Fibroblast of lung (primary cell): ENCODE measurements at regions not wholly inside any gene's neighbourhood (a gene's known extent, or its start where the extent isn't known, plus 50 kb on each side); places are given as distances from the start of the nearest gene placed in this dataset.
"Not testable (repeated sequence)": the region's sequence is repeated elsewhere in the genome, so short reads cannot be mapped to it uniquely, and the experiment has no call there.

Experiments used
- DNase-seq, 2 donors: peaks; one replicate each; pipeline versions ENCODE4 v3.0.0 to v3.0.0-alpha.2; 2010; ENCODE audit warnings: low read depth in 2 of 2
- H2AFZ ChIP-seq: 2 replicates; pipeline ENCODE4 v1.5.1; 2012; ENCODE audit warnings: low read length, control low read depth, inconsistent platforms
- H3K27ac ChIP-seq: 2 replicates; pipeline ENCODE4 v1.5.1; 2011; ENCODE audit warnings: low read length, control low read depth; ENCODE audit not compliant: insufficient read depth
- H3K27me3 ChIP-seq: 2 replicates; pipeline ENCODE4 v1.5.1; 2011; ENCODE audit warnings: mild to moderate bottlenecking, low read length; ENCODE audit not compliant: control insufficient read depth, insufficient read depth
- H3K36me3 ChIP-seq: 2 replicates; pipeline ENCODE4 v1.5.1; 2011; ENCODE audit warnings: low read length; ENCODE audit not compliant: control insufficient read depth, insufficient read depth
- H3K4me1 ChIP-seq: 2 replicates; pipeline ENCODE4 v1.5.1; 2011; ENCODE audit warnings: low read length; ENCODE audit not compliant: control insufficient read depth, insufficient read depth; ENCODE audit errors: extremely low read depth
- H3K4me2 ChIP-seq: 2 replicates; pipeline ENCODE4 v1.5.1; 2011; ENCODE audit warnings: low read length, control low read depth; ENCODE audit not compliant: insufficient read depth; ENCODE audit errors: extremely low read depth
- H3K4me3 ChIP-seq, 4 experiments: fragments of 200-600 bp in 1 of 4; sonication (generic) in 1 of 4; replicated peaks in 1 of 4; 2 replicates each; pipeline ENCODE4 v1.5.1; 2011 to 2016; ENCODE audit warnings: low read length in 4 of 4, low read depth in 3 of 4, mild to moderate bottlenecking in 3 of 4, control low read depth in 2 of 4, inconsistent platforms in 1 of 4, mixed read lengths in 1 of 4; ENCODE audit not compliant: insufficient read depth in 1 of 4; ENCODE audit errors: control extremely low read depth in 1 of 4
- H3K79me2 ChIP-seq: 2 replicates; pipeline ENCODE4 v1.5.1; 2012; ENCODE audit warnings: mild to moderate bottlenecking, low read length, inconsistent platforms; ENCODE audit not compliant: control insufficient read depth, insufficient read depth
- H3K9ac ChIP-seq: 2 replicates; pipeline ENCODE4 v1.5.1; 2011; ENCODE audit warnings: mild to moderate bottlenecking, low read length, control low read depth; ENCODE audit not compliant: insufficient read depth
- H3K9me3 ChIP-seq: 2 replicates; pipeline ENCODE4 v1.5.1; 2012; ENCODE audit warnings: low read depth, low read length; ENCODE audit not compliant: control insufficient read depth, insufficient read depth
- H4K20me1 ChIP-seq: 2 replicates; pipeline ENCODE4 v1.5.1; 2011; ENCODE audit warnings: low read length; ENCODE audit not compliant: control insufficient read depth, insufficient read depth; ENCODE audit errors: extremely low read depth
- EZH2 ChIP-seq: IDR thresholded peaks from 2 replicates; pipeline ENCODE4 v1.5.1; 2012; ENCODE audit warnings: low read length, control low read depth, mild to moderate bottlenecking; ENCODE audit errors: missing control alignments
- TF ChIP-seq, protein P1 (sequence below), 2 donors: IDR thresholded peaks in 1 of 2; conservative IDR thresholded peaks in 1 of 2; 1 replicate in 1 of 2; 2 replicates in 1 of 2; pipeline ENCODE4 v1.5.1; 2011 to 2012; ENCODE audit warnings: low read length in 2 of 2, control low read depth in 1 of 2, inconsistent platforms in 1 of 2, low read depth in 1 of 2, mild to moderate bottlenecking in 1 of 2

DNA sequence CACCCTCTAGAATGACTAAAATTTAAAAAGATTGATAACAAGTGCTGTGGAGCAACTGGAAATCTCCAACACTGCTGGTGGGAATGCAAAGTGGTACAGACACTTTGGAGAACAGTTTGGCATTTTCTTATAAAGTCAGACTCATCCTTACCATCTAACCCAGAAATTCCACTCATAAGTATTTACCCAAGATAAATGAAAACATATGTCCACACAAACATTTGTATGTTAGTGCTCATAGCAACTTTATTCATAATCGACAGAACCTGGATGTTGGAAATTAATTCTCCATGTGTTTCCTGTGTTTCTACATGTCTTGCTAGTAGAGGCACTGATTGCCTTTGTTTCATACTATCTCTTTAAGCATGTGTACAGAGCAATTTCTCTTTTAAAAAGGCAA is 282.4 kb downstream of the AHR start:
- H3K4me3 ChIP-seq: no peak overlapping the region
- no peaks in the 10 kb centered on the region for H3K4me1 ChIP-seq
- H2AFZ ChIP-seq: no peak overlapping the region
- H3K36me3 ChIP-seq: no peaks in the 10 kb centered on the region
- no peak overlapping the region for H3K4me2 ChIP-seq
- H3K27me3 ChIP-seq: no peaks in the 10 kb centered on the region
- H3K9me3 ChIP-seq: no peaks in the 10 kb centered on the region
- H3K27ac ChIP-seq: no peak overlapping the region
- no peak for DNase-seq
- TF ChIP-seq, protein P1, sequence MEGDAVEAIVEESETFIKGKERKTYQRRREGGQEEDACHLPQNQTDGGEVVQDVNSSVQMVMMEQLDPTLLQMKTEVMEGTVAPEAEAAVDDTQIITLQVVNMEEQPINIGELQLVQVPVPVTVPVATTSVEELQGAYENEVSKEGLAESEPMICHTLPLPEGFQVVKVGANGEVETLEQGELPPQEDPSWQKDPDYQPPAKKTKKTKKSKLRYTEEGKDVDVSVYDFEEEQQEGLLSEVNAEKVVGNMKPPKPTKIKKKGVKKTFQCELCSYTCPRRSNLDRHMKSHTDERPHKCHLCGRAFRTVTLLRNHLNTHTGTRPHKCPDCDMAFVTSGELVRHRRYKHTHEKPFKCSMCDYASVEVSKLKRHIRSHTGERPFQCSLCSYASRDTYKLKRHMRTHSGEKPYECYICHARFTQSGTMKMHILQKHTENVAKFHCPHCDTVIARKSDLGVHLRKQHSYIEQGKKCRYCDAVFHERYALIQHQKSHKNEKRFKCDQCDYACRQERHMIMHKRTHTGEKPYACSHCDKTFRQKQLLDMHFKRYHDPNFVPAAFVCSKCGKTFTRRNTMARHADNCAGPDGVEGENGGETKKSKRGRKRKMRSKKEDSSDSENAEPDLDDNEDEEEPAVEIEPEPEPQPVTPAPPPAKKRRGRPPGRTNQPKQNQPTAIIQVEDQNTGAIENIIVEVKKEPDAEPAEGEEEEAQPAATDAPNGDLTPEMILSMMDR (conservative IDR thresholded peaks at IDR 0.05 in 1 of 2, IDR thresholded peaks at IDR 0.05 in 1 of 2; ENCODE audit: low read depth in 1 of 2, low read length in 2 of 2): no peak
- TF ChIP-seq EZH2: no peak
- no peaks in the 10 kb centered on the region for H3K79me2 ChIP-seq
- H4K20me1 ChIP-seq: no peaks in the 10 kb centered on the region
- H3K9ac ChIP-seq: no peak overlapping the region

DNA sequence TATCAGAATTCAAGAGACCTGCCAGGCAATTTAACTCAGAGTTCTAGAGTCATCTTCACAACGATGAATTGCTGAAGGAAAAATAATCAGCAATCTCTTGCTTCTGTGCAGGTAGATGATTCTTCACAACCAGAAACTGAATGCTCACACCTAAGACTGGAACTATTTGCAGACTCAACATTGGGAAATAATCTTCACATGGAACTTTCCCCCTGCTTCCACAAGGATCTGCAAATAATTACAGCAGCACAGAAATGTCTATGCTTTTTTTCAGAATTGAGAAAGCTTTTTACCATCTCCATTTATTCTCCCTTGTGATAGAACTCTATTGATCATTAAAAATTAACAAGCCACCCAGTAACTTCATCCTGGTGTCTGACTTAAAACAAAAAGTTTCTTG is 282.8 kb downstream of the AHR start:
- H3K4me3 ChIP-seq: no peak overlapping the region
- H3K4me2 ChIP-seq: no peak overlapping the region
- no peak overlapping the region for H3K27ac ChIP-seq
- no peaks in the 10 kb centered on the region for H3K9me3 ChIP-seq
- no peaks in the 10 kb centered on the region for H3K36me3 ChIP-seq
- no peak overlapping the region for H3K9ac ChIP-seq
- TF ChIP-seq EZH2: no peak
- TF ChIP-seq, protein P1 (conservative IDR thresholded peaks at IDR 0.05 in 1 of 2, IDR thresholded peaks at IDR 0.05 in 1 of 2; ENCODE audit: low read depth in 1 of 2, low read length in 2 of 2): no peak
- no peaks in the 10 kb centered on the region for H3K79me2 ChIP-seq
- no peak for DNase-seq
- H3K4me1 ChIP-seq: no peaks in the 10 kb centered on the region
- H4K20me1 ChIP-seq: no peaks in the 10 kb centered on the region
- H3K27me3 ChIP-seq: no peaks in the 10 kb centered on the region
- no peak overlapping the region for H2AFZ ChIP-seq

DNA sequence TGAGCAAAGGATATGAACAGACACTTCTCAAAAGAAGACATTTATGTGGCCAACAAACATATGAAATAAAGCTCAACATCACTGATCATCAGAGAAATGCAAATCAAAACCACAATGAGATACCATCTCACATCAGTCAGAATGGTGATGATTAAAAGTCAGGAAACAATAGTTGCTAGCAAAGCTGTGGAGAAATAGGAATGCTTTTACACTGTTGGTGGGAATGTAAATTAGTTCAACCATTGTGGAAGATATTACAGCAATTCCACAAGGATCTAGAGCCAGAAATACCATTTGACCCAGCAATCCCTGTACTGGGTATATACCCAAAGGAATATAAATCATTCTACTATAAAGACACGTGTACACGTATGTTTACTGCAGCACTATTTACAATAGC is 284.2 kb downstream of the AHR start:
- H3K4me3 ChIP-seq, H3K9ac ChIP-seq, H3K4me1 ChIP-seq, H2AFZ ChIP-seq, H3K4me2 ChIP-seq, H3K27ac ChIP-seq, H3K36me3 ChIP-seq, H4K20me1 ChIP-seq, H3K9me3 ChIP-seq, H3K79me2 ChIP-seq, H3K27me3 ChIP-seq: not testable (repeated sequence)
- DNase-seq: peak in 1 of 2 donors; percentile 88

DNA sequence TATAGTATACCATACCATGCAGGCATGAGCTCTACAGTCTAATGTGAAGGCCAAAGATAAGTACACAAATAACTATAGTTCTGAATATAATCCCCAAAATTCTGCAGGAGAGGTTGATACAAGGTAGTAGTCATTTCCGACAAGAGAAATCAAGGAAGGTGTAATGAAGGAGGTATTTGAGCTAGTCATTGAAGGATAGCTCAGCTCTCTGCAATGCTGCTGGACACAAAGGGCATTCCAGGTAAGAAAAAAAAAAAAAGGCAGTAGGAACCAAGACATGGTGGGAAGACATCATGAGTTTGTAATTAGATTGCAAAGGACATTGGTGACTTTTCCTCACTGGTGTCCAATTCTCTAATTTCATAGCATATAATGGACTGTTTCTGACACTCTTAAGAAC is 285.3 kb downstream of the AHR start:
- no peak overlapping the region for H3K9ac ChIP-seq
- no peaks in the 10 kb centered on the region for H3K79me2 ChIP-seq
- H2AFZ ChIP-seq: no peak overlapping the region
- no peak overlapping the region for H3K27ac ChIP-seq
- no peak overlapping the region for H3K4me2 ChIP-seq
- no peaks in the 10 kb centered on the region for H3K9me3 ChIP-seq
- no peaks in the 10 kb centered on the region for H4K20me1 ChIP-seq
- DNase-seq: no peak
- H3K27me3 ChIP-seq: no peaks in the 10 kb centered on the region
- H3K4me1 ChIP-seq: no peaks in the 10 kb centered on the region
- TF ChIP-seq, protein P1 (conservative IDR thresholded peaks at IDR 0.05 in 1 of 2, IDR thresholded peaks at IDR 0.05 in 1 of 2; ENCODE audit: low read depth in 1 of 2, low read length in 2 of 2): no peak
- no peak for TF ChIP-seq EZH2
- H3K36me3 ChIP-seq: no peaks in the 10 kb centered on the region
- no peak overlapping the region for H3K4me3 ChIP-seq
